ENCODE measurements at regions not wholly inside any gene's neighbourhood (a gene's known extent, or its start where the extent isn't known, plus 50 kb on each side); places are given as distances from the start of the nearest gene placed in this dataset.

DNA sequence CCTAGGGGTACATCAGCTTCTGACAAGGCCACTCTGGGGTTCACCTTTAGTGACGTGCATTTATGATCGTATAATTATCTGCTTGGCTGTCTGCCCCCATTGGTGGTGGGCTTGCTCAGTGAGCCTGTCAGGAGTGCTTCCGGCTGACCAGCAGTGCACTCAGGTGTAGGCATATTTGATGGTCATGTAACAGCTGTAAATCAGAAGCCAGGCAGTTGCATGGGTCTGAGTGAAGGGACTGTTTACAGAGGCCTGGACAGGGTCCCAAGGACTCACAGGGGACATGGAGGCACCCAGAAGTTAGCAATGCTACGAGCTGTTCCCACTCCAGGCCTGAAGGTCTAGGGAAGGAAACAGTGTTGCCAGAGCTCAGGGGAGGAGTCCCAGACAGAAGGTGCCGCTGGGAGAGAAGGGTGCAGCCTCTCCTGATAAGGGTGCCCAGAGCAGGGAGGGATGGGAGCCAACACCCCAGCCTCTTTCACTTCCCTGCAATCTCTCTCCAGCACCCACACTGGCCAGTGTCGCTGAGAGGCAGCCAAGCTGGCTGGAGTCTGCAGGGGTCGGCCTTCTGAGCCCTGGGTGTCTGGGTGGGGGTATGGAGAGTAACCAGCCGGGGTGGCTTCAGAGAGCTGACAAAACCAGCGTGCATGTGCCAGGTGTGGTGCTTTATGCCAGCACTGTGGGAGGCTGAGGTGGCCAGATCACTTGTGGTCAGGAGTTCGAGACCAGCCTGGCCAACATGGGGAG, 61.3 kb upstream of the PRR23E start:
- TF ChIP-seq, protein P1, sequence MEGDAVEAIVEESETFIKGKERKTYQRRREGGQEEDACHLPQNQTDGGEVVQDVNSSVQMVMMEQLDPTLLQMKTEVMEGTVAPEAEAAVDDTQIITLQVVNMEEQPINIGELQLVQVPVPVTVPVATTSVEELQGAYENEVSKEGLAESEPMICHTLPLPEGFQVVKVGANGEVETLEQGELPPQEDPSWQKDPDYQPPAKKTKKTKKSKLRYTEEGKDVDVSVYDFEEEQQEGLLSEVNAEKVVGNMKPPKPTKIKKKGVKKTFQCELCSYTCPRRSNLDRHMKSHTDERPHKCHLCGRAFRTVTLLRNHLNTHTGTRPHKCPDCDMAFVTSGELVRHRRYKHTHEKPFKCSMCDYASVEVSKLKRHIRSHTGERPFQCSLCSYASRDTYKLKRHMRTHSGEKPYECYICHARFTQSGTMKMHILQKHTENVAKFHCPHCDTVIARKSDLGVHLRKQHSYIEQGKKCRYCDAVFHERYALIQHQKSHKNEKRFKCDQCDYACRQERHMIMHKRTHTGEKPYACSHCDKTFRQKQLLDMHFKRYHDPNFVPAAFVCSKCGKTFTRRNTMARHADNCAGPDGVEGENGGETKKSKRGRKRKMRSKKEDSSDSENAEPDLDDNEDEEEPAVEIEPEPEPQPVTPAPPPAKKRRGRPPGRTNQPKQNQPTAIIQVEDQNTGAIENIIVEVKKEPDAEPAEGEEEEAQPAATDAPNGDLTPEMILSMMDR (IDR thresholded peaks at IDR 0.05; ENCODE audit: insufficient read depth, low read length) = no peak
- TF ChIP-seq POLR2AphosphoS5 (IDR thresholded peaks at IDR 0.05; ENCODE audit: low read depth) = no peak
- TF ChIP-seq GABPA (IDR thresholded peaks at IDR 0.05; ENCODE audit: low read depth) = no peak
